Endothelial cell of umbilical vein (primary cell): ENCODE measurements at regions not wholly inside any gene's neighbourhood (a gene's known extent, or its start where the extent isn't known, plus 50 kb on each side); places are given as distances from the start of the nearest gene placed in this dataset.

ENCODE experiments used
- BruUV-seq: library from RNA; stranded (reverse); fragments of 400-500 nt; replicated peaks from 2 replicates; lab custom pipeline; 2021; lab: Mats Ljungman, UMichigan
- CTCF ChIA-PET: fragments of 300-600, 350-600 bp; sonication (Branson Sonifier 250); formaldehyde crosslinking; loops from one replicate; lab custom pipeline; 2021; ENCODE audit warnings: antibody characterized with exemption, inconsistent platforms; lab: Charles Lee
- POLR2A ChIA-PET: fragments of 300-600, 350-600 bp; sonication (Branson Sonifier 250); formaldehyde crosslinking; loops from one replicate; lab custom pipeline; 2021; ENCODE audit warnings: antibody characterized with exemption, inconsistent platforms; lab: Charles Lee
- DNase-seq: peaks from one replicate; pipeline ENCODE4 v3.0.0-alpha.2; 2011; ENCODE audit warnings: low read depth, low spot score
- FAIRE-seq: peaks from 2 replicates; lab custom pipeline; 2011; peaks lifted over from hg19 to GRCh38; lab: Jason Lieb, UNC
- H2AFZ ChIP-seq: 2 replicates; pipeline ENCODE4 v1.6.0; 2012; ENCODE audit warnings: low read depth, low read length, control low read depth, inconsistent platforms
- H3K27ac ChIP-seq: 2 replicates; pipeline ENCODE4 v1.5.1; 2011; ENCODE audit warnings: low read depth, mild to moderate bottlenecking, control low read depth, low read length, moderate library complexity; ENCODE audit not compliant: insufficient read depth
- H3K27me3 ChIP-seq, 2 experiments: 2 replicates each; pipeline versions ENCODE4 v1.6.0 to v1.6.1; 2011; ENCODE audit warnings: low read length in 2 of 2, mixed read lengths in 1 of 2; ENCODE audit not compliant: control insufficient read depth in 2 of 2, insufficient read depth in 2 of 2
- H3K36me3 ChIP-seq, 2 experiments: 2 replicates in 1 of 2; 3 replicates in 1 of 2; pipeline ENCODE4 v1.5.1; 2011; ENCODE audit warnings: low read length in 2 of 2, mild to moderate bottlenecking in 1 of 2, moderate library complexity in 1 of 2; ENCODE audit not compliant: control insufficient read depth in 2 of 2, insufficient read depth in 2 of 2; ENCODE audit errors: extremely low read depth in 1 of 2
- H3K4me1 ChIP-seq: 3 replicates; pipeline ENCODE4 v1.5.1; 2011; ENCODE audit warnings: mild to moderate bottlenecking, low read length; ENCODE audit not compliant: control insufficient read depth, insufficient read depth; ENCODE audit errors: extremely low read depth
- H3K4me2 ChIP-seq: 2 replicates; pipeline ENCODE4 v1.6.1; 2011; ENCODE audit warnings: low read length, control low read depth, mixed read lengths; ENCODE audit not compliant: insufficient read depth
- H3K4me3 ChIP-seq, 3 experiments: fragments of 200-600 bp in 1 of 3; sonication (generic), shearing (Covaris generic) in 1 of 3; replicated peaks in 1 of 3; 2 replicates each; pipeline ENCODE4 v1.5.1; 2011 to 2016; ENCODE audit warnings: control low read depth in 3 of 3, low read length in 3 of 3, mild to moderate bottlenecking in 2 of 3, inconsistent platforms in 1 of 3, low read depth in 1 of 3, moderate library complexity in 1 of 3; ENCODE audit not compliant: insufficient read depth in 1 of 3
- H3K79me2 ChIP-seq: 2 replicates; pipeline ENCODE4 v1.6.0; 2012; ENCODE audit warnings: low read length, inconsistent platforms; ENCODE audit not compliant: control insufficient read depth, insufficient read depth
- H3K9ac ChIP-seq: replicated peaks from 2 replicates; pipeline ENCODE3; 2011; ENCODE audit warnings: low read length, control low read depth; ENCODE audit not compliant: insufficient read depth; ENCODE audit errors: extremely low read depth
- H3K9me1 ChIP-seq: replicated peaks from 3 replicates; pipeline ENCODE4 v1.6.0; 2011; ENCODE audit warnings: mild to moderate bottlenecking, low read length; ENCODE audit not compliant: control insufficient read depth, insufficient read depth; ENCODE audit errors: extremely low read depth
- H3K9me3 ChIP-seq: replicated peaks from 2 replicates; pipeline ENCODE4 v1.5.1; 2012; ENCODE audit warnings: low read length, inconsistent platforms; ENCODE audit not compliant: control insufficient read depth, insufficient read depth
- H4K20me1 ChIP-seq: replicated peaks from 2 replicates; pipeline ENCODE3; 2011; ENCODE audit warnings: mild to moderate bottlenecking, low read length; ENCODE audit not compliant: control insufficient read depth, insufficient read depth; ENCODE audit errors: extremely low read depth
- CTCF ChIP-seq, 2 donors: IDR thresholded peaks; 1 replicate in 1 of 2; 2 replicates in 1 of 2; pipeline ENCODE4 v1.5.1; 2011; ENCODE audit warnings: low read length in 2 of 2, mild to moderate bottlenecking in 2 of 2, moderate library complexity in 2 of 2, control low read depth in 1 of 2, inconsistent platforms in 1 of 2, low read depth in 1 of 2; ENCODE audit not compliant: insufficient read depth in 1 of 2; ENCODE audit errors: extremely low read depth in 1 of 2
- EZH2 ChIP-seq: IDR thresholded peaks from 2 replicates; pipeline ENCODE4 v1.6.1; 2012; ENCODE audit warnings: borderline replicate concordance, low read depth, mild to moderate bottlenecking, moderate library complexity, low read length, inconsistent platforms; ENCODE audit not compliant: severe bottlenecking
- FOS ChIP-seq: IDR thresholded peaks from 2 replicates; pipeline ENCODE4 v1.6.1; 2011; ENCODE audit warnings: mild to moderate bottlenecking, low read length, moderate library complexity, borderline replicate concordance; ENCODE audit not compliant: insufficient read depth
- GATA2 ChIP-seq: IDR thresholded peaks from 2 replicates; pipeline ENCODE4 v1.7.0; 2011; ENCODE audit warnings: low read depth, mild to moderate bottlenecking, moderate library complexity, mixed read lengths, low read length; ENCODE audit not compliant: insufficient read length, insufficient read depth
- JUN ChIP-seq: IDR thresholded peaks from 2 replicates; pipeline ENCODE4 v1.6.1; 2011; ENCODE audit warnings: borderline replicate concordance, low read depth; ENCODE audit not compliant: insufficient read length, insufficient read depth
- MAX ChIP-seq: IDR thresholded peaks from 2 replicates; pipeline ENCODE4 v1.6.1; 2011; ENCODE audit not compliant: insufficient read depth, insufficient read length
- MYC ChIP-seq: IDR thresholded peaks from one replicate; pipeline ENCODE4 v1.6.1; 2011; ENCODE audit warnings: mild to moderate bottlenecking, low read depth, low read length
- POLR2A ChIP-seq: IDR thresholded peaks from 2 replicates; pipeline ENCODE4 v1.6.1; 2012; ENCODE audit warnings: low read depth, mild to moderate bottlenecking, control low read depth, low read length
- POLR2AphosphoS5 ChIP-seq: IDR thresholded peaks from 2 replicates; pipeline ENCODE4 v1.6.1; 2012; ENCODE audit warnings: low read depth, mild to moderate bottlenecking, control low read depth, low read length, moderate library complexity; ENCODE audit not compliant: insufficient read depth
- dilution Hi-C: fragments of 300-500 bp; cut with MboI; formaldehyde crosslinking; loops from one replicate; pipeline ENCODE4 v1.15.0; 2019; ENCODE audit warnings: low sequenced_read_pairs; ENCODE audit not compliant: extremely low pct_ligation_motif_present
- intact Hi-C: fragments of 100-400 bp; cut with micrococcal nuclease; formaldehyde crosslinking; loops from one replicate; pipeline ENCODE4 v1.10.0; 2022

- ChIA-PET POLR2A (no interaction called here), CTCF (no interaction called here)
- Histone ChIP-seq H4K20me1 (no peaks in the 10 kb centered on the region), H2AFZ (no peak overlapping the region), H3K9me1 (no peaks in the 10 kb centered on the region), H3K4me1 (no peaks in the 10 kb centered on the region), H3K79me2 (no peaks in the 10 kb centered on the region), H3K4me3 (no peak overlapping the region), H3K9ac (no peak overlapping the region), H3K9me3 (no peaks in the 10 kb centered on the region), H3K36me3 (no peaks in the 10 kb centered on the region), H3K27me3 (peaks cover 16 to 23% of the 10 kb centered on the region in 2 experiments), H3K4me2 (no peak overlapping the region), H3K27ac (no peak overlapping the region)
- FAIRE-seq (no peak), DNase-seq (no peak)
- intact Hi-C loops, result no loop called here
- no peak for TF ChIP-seq EZH2
- TF ChIP-seq POLR2AphosphoS5, result no peak
- dilution Hi-C loops, result no loop called here
- no TSS peak for BruUV-seq
Observed at GRCh38 chr5:77866198-77866597, 90.1 kb upstream of the TBCA start.

GRCh38 chr5:77864997-77865396 is 88.9 kb upstream of the TBCA start:
- no TSS peak for BruUV-seq
- DNase-seq, result no peak
- Histone ChIP-seq H3K27ac (no peak overlapping the region), H3K4me3 (no peak overlapping the region), H3K9me3 (no peaks in the 10 kb centered on the region), H3K36me3 (no peaks in the 10 kb centered on the region), H2AFZ (no peak overlapping the region), H3K4me2 (no peak overlapping the region), H3K9me1 (no peaks in the 10 kb centered on the region), H3K4me1 (no peaks in the 10 kb centered on the region), H3K27me3 (peaks cover 17 to 27% of the 10 kb centered on the region in 2 experiments), H4K20me1 (no peaks in the 10 kb centered on the region), H3K9ac (no peak overlapping the region), H3K79me2 (no peaks in the 10 kb centered on the region)
- dilution Hi-C loops, result no loop called here
- intact Hi-C loops, result loop anchor here (1.0 kb wide), 1 partner anchor 297 kb away; no protein-coding TSS in a partner anchor
- POLR2A ChIA-PET, result no interaction called here
- no peak for FAIRE-seq
- TF ChIP-seq CTCF (IDR thresholded peaks at IDR 0.05; ENCODE audit: extremely low read depth in 1 of 2, insufficient read depth in 1 of 2, low read depth in 1 of 2, low read length in 2 of 2) (no peak), EZH2 (no peak), GATA2 (no peak), POLR2A (no peak), POLR2AphosphoS5 (no peak), MYC (no peak), MAX (no peak), FOS (no peak), JUN (no peak)
- CTCF ChIA-PET, result no interaction called here
